Chondrocyte (in vitro differentiated cells): ENCODE measurements at regions not wholly inside any gene's neighbourhood (a gene's known extent, or its start where the extent isn't known, plus 50 kb on each side); places are given as distances from the start of the nearest gene placed in this dataset.

Experiments used
- DNase-seq: peaks from one replicate; pipeline ENCODE4 v3.0.0; 2021; ENCODE audit warnings: mixed read lengths, low spot score
- H3K27ac Mint-ChIP-seq: one replicate; pipeline ENCODE4 v1.8.0; 2021; ENCODE audit warnings: mild to moderate bottlenecking, moderate library complexity, mixed read lengths; ENCODE audit not compliant: unreplicated experiment
- H3K27me3 Mint-ChIP-seq: 2 replicates; pipeline ENCODE4 v1.8.0; 2021; ENCODE audit warnings: low read depth, mixed read lengths
- H3K36me3 Mint-ChIP-seq: 2 replicates; pipeline ENCODE4 v1.8.0; 2021; ENCODE audit warnings: low read depth, mixed read lengths
- H3K4me1 Mint-ChIP-seq: 2 replicates; pipeline ENCODE4 v1.8.0; 2021; ENCODE audit warnings: low read depth, mild to moderate bottlenecking, mixed read lengths
- H3K4me3 Mint-ChIP-seq: one replicate; pipeline ENCODE4 v1.8.0; 2021; ENCODE audit warnings: mild to moderate bottlenecking, moderate library complexity, mixed read lengths; ENCODE audit not compliant: unreplicated experiment
- H3K9me3 Mint-ChIP-seq: 2 replicates; pipeline ENCODE4 v1.8.0; 2021; ENCODE audit warnings: low read depth, mixed read lengths
- TF ChIP-seq, protein P1 (sequence below): fragments of 200-600 bp; sonication (generic); IDR thresholded peaks from 2 replicates; pipeline ENCODE4 v1.5.0; 2021; ENCODE audit warnings: antibody characterized with exemption, mild to moderate bottlenecking, moderate library complexity

DNA sequence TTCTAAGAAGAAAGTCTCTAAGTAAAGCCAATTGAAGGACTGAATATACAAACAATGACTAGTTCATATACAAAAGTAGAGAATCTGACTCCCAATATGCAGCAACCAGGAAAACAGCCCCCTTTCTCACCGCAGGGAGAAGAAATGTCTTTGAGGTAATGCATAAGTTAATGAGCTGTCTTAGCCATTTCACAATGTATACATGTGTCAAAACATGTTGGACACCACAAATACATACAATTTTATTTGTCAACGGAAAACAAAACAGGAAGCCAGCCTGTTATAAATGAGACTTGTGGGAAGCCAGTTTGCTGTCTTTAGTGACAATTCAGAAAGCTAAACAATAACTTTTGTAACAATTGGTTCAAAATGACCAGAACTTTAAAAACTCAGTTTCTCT lies 389.2 kb downstream of the CBLN2 start:
- Mint-ChIP-seq H3K27me3 (peaks cover 3% of the 10 kb centered on the region), H3K36me3 (no peaks in the 10 kb centered on the region), H3K4me1 (no peaks in the 10 kb centered on the region), H3K4me3 (no peak overlapping the region), H3K9me3 (no peaks in the 10 kb centered on the region), H3K27ac (no peak overlapping the region)
- no peak for DNase-seq
- TF ChIP-seq, protein P1, sequence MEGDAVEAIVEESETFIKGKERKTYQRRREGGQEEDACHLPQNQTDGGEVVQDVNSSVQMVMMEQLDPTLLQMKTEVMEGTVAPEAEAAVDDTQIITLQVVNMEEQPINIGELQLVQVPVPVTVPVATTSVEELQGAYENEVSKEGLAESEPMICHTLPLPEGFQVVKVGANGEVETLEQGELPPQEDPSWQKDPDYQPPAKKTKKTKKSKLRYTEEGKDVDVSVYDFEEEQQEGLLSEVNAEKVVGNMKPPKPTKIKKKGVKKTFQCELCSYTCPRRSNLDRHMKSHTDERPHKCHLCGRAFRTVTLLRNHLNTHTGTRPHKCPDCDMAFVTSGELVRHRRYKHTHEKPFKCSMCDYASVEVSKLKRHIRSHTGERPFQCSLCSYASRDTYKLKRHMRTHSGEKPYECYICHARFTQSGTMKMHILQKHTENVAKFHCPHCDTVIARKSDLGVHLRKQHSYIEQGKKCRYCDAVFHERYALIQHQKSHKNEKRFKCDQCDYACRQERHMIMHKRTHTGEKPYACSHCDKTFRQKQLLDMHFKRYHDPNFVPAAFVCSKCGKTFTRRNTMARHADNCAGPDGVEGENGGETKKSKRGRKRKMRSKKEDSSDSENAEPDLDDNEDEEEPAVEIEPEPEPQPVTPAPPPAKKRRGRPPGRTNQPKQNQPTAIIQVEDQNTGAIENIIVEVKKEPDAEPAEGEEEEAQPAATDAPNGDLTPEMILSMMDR, result no peak

DNA sequence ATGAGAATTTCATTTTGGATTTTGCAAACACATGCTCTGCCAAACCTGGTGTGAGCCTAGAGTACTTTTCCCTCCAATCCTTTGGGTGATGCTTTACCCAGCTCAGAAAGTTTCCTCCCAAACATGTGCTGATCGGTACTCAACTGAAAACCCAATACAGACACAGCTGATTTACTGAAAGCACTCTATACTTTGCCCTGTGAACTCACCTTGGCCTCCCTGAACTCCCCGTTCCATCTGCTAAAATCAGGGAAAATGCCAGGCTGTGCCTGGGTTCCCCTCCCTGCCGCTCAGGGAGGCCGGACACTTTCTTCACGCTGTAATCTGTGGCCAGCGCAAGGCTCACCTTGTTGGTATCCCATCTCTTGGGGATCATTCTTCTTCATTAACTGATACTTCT lies 391.2 kb downstream of the CBLN2 start:
- H3K27me3 Mint-ChIP-seq, result peaks cover 3% of the 10 kb centered on the region
- no peaks in the 10 kb centered on the region for H3K9me3 Mint-ChIP-seq
- TF ChIP-seq, protein P1, result no peak
- no peaks in the 10 kb centered on the region for H3K4me1 Mint-ChIP-seq
- no peak overlapping the region for H3K4me3 Mint-ChIP-seq
- no peak overlapping the region for H3K27ac Mint-ChIP-seq
- no peak for DNase-seq
- H3K36me3 Mint-ChIP-seq, result no peaks in the 10 kb centered on the region

DNA sequence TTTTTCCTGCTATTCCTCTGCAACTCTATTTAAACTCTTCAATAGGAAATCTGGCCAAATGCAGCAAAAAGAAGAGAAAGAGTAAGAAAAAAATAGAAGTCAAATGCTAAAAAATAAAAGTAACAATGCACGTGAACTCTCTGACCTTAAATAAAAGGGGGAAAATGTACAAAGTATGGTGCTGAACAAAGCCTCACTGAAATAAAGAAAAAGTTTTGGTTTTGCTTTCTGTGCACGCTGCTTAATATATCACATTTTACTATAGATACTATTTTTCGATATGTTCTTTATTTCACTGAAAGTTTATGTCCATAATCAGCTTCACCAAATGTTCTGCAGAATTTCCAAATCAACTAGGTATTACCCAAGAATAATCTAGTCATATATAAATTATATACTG lies 396.3 kb downstream of the CBLN2 start:
- Mint-ChIP-seq H3K4me3 (no peak overlapping the region), H3K27ac (no peak overlapping the region), H3K36me3 (no peaks in the 10 kb centered on the region), H3K9me3 (no peaks in the 10 kb centered on the region), H3K4me1 (no peaks in the 10 kb centered on the region), H3K27me3 (no peaks in the 10 kb centered on the region)
- TF ChIP-seq, protein P1, result no peak
- no peak for DNase-seq

DNA sequence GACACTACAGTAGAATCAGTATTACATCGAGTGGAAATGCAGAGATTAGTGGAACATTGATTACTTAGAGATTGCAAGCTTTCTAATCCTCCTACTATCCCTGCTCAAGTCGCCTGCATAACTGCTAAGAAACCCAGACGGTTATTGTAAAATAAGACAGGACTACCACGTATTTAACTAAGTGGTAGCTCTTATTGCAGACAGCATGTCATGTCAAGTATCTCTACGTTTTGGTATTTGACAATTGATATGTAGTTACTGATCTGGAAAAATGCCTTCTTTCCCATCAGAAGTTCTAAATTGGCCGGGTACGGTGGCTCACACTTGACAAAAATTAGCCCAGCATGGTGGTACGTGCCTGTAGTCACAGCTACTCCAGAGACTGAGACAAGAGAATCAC lies 404.1 kb downstream of the CBLN2 start:
- TF ChIP-seq, protein P1, result no peak
- no peak for DNase-seq
- Mint-ChIP-seq H3K9me3 (no peaks in the 10 kb centered on the region), H3K27ac (no peak overlapping the region), H3K27me3 (peaks cover 4% of the 10 kb centered on the region), H3K4me1 (no peaks in the 10 kb centered on the region), H3K4me3 (no peak overlapping the region), H3K36me3 (no peaks in the 10 kb centered on the region)

DNA sequence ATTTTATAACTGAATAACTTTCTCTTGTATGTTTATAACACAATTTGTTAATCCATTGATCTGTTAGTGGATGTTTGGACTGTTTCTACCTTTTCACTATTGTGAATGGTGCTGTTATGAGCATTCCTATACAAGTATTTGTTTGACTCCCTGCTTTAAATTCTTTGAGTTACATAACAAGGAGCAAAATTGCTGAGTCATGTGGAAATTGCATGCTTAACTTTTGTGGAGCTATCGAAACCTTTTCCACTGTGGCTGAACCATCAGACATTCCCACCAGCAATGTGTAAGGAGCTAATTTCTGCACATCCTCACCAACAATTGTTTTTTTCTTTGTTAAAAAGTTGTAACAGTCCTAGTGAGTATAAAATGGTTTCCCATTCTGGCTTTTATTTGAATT lies 415.5 kb downstream of the CBLN2 start:
- Mint-ChIP-seq H3K27me3 (no peaks in the 10 kb centered on the region), H3K9me3 (peaks cover 6% of the 10 kb centered on the region)
- no peak for DNase-seq

More for the DNA sequence above, 415.5 kb downstream of the CBLN2 start:
- Mint-ChIP-seq H3K36me3 (no peaks in the 10 kb centered on the region), H3K4me3 (no peak overlapping the region), H3K4me1 (no peaks in the 10 kb centered on the region), H3K27ac (no peak overlapping the region)
- TF ChIP-seq, protein P1, result no peak
